CD14-positive monocyte (primary cell): ENCODE measurements at regions not wholly inside any gene's neighbourhood (a gene's known extent, or its start where the extent isn't known, plus 50 kb on each side); places are given as distances from the start of the nearest gene placed in this dataset.

Source experiments
- DNase-seq, 3 donors: peaks; one replicate each; pipeline ENCODE4 v3.0.0-alpha.2; 2011 to 2022
- H2AFZ ChIP-seq: 2 replicates; pipeline ENCODE4 v1.6.0; 2012; ENCODE audit warnings: mild to moderate bottlenecking, low read depth, low read length, inconsistent platforms; ENCODE audit not compliant: insufficient read depth, poor library complexity, severe bottlenecking
- H3K27ac ChIP-seq, 2 donors: 1 replicate in 1 of 2; 2 replicates in 1 of 2; pipeline ENCODE4 v1.5.1; 2012 to 2013; ENCODE audit warnings: low read length in 2 of 2, control low read depth in 1 of 2, inconsistent platforms in 1 of 2, low read depth in 1 of 2, mild to moderate bottlenecking in 1 of 2
- H3K27me3 ChIP-seq, 2 donors: one replicate each; pipeline versions ENCODE4 v1.6.0 to v1.6.1; 2011 to 2013; ENCODE audit warnings: low read length in 2 of 2; ENCODE audit not compliant: control insufficient read depth in 2 of 2, insufficient read depth in 2 of 2
- H3K36me3 ChIP-seq, 2 donors: replicated peaks in 1 of 2; 1 replicate in 1 of 2; 2 replicates in 1 of 2; pipeline versions ENCODE4 v1.5.1 to v1.6.1; 2012 to 2013; ENCODE audit warnings: low read length in 2 of 2, control low read depth in 1 of 2, inconsistent platforms in 1 of 2, mild to moderate bottlenecking in 1 of 2; ENCODE audit not compliant: insufficient read depth in 2 of 2, control insufficient read depth in 1 of 2
- H3K4me1 ChIP-seq, 2 donors: 1 replicate in 1 of 2; 2 replicates in 1 of 2; pipeline versions ENCODE4 v1.5.1 to v1.6.1; 2012 to 2013; ENCODE audit warnings: low read length in 2 of 2, control low read depth in 1 of 2, inconsistent platforms in 1 of 2, mild to moderate bottlenecking in 1 of 2, moderate library complexity in 1 of 2; ENCODE audit not compliant: insufficient read depth in 2 of 2, control insufficient read depth in 1 of 2
- H3K4me2 ChIP-seq: replicated peaks from 2 replicates; pipeline ENCODE3; 2012; ENCODE audit warnings: low read length, moderate library complexity, mild to moderate bottlenecking; ENCODE audit not compliant: poor library complexity, severe bottlenecking; ENCODE audit errors: extremely low read depth
- H3K4me3 ChIP-seq, 3 experiments: fragments of 200-600 bp in 1 of 3; sonication (generic) in 1 of 3; replicated peaks in 1 of 3; 1 replicate in 2 of 3; 2 replicates in 1 of 3; pipeline ENCODE4 v1.5.1; 2011 to 2013; ENCODE audit warnings: low read length in 3 of 3, mild to moderate bottlenecking in 3 of 3, control low read depth in 2 of 3, low read depth in 2 of 3, inconsistent platforms in 1 of 3, moderate library complexity in 1 of 3
- H3K79me2 ChIP-seq: 2 replicates; pipeline ENCODE4 v1.6.0; 2012; ENCODE audit warnings: mild to moderate bottlenecking, control low read depth, inconsistent platforms, low read length, moderate library complexity; ENCODE audit not compliant: insufficient read depth
- H3K9ac ChIP-seq: 2 replicates; pipeline ENCODE4 v1.6.0; 2017; ENCODE audit warnings: low read length, mild to moderate bottlenecking; ENCODE audit not compliant: insufficient read depth, poor library complexity, severe bottlenecking
- H3K9me3 ChIP-seq, 2 donors: replicated peaks in 1 of 2; 1 replicate in 1 of 2; 2 replicates in 1 of 2; pipeline versions ENCODE4 v1.5.1 to v1.6.1; 2012 to 2013; ENCODE audit warnings: low read length in 2 of 2, control low read depth in 1 of 2; ENCODE audit not compliant: control insufficient read depth in 1 of 2, insufficient read depth in 1 of 2
- H4K20me1 ChIP-seq: 2 replicates; pipeline ENCODE4 v1.6.0; 2012; ENCODE audit warnings: mild to moderate bottlenecking, low read length, control low read depth, moderate library complexity; ENCODE audit not compliant: insufficient read depth
- H3K27ac Mint-ChIP-seq, 7 donors: one replicate each; pipeline ENCODE4 v1.8.0; 2020; ENCODE audit warnings: mild to moderate bottlenecking in 7 of 7, mixed read lengths in 7 of 7, moderate library complexity in 6 of 7, inconsistent platforms in 2 of 7
- H3K27me3 Mint-ChIP-seq, 3 donors: one replicate each; pipeline ENCODE4 v1.8.0; 2021 to 2022; ENCODE audit warnings: low read depth in 3 of 3, mild to moderate bottlenecking in 3 of 3, mixed read lengths in 3 of 3, moderate library complexity in 3 of 3, inconsistent platforms in 1 of 3
- H3K36me3 Mint-ChIP-seq, 2 donors: one replicate each; pipeline ENCODE4 v1.8.0; 2020; ENCODE audit warnings: mixed read lengths in 2 of 2, inconsistent platforms in 1 of 2, mild to moderate bottlenecking in 1 of 2
- H3K4me1 Mint-ChIP-seq: one replicate; pipeline ENCODE4 v1.8.0; 2020; ENCODE audit warnings: mild to moderate bottlenecking, mixed read lengths
- H3K4me3 Mint-ChIP-seq, 2 donors: one replicate each; pipeline ENCODE4 v1.8.0; 2020; ENCODE audit warnings: mild to moderate bottlenecking in 2 of 2, mixed read lengths in 2 of 2, moderate library complexity in 1 of 2
- H3K9me3 Mint-ChIP-seq, 7 donors: one replicate each; pipeline ENCODE4 v1.8.0; 2020 to 2022; ENCODE audit warnings: mixed read lengths in 7 of 7, mild to moderate bottlenecking in 6 of 7, moderate library complexity in 6 of 7, inconsistent platforms in 2 of 7
- WGBS: methylation state at CpG from one replicate; pipeline ENCODE4 v1.1.5; 2013; ENCODE audit warnings: missing lambda C conversion rate; ENCODE audit not compliant: insufficient coverage; 5-methylcytosine and 5-hydroxymethylcytosine counted together
- intact Hi-C, 2 donors: fragments of 100-400 bp; cut with micrococcal nuclease; formaldehyde crosslinking; loops; one replicate each; pipeline versions ENCODE4 v1.15.0 to v1.15.1; 2023
- TF ChIP-seq, protein P1 (sequence below): fragments of 200-600 bp; IDR thresholded peaks from one replicate; pipeline ENCODE4 v1.8.0; 2022; ENCODE audit warnings: antibody characterized with exemption, mild to moderate bottlenecking

DNA sequence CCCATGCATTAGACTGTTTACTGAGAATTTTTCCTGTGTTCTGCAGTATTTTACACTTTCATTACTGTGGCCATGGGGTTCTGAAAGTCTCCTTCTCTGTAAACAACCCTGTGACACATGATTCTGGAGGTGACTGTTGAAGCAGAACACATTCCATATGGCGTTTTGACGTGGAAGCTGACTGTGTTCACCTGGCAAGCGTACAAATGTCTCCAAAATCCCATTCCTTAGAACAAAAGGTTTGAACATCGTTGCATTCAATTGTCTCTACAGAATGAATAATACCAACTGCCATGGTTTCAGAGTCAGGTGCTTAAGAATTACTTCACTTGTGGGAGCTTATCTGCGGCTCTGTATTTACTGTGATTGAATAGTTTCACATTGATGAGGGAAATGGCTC, 485.6 kb upstream of the TMEM132C start:
- no peaks in the 10 kb centered on the region for H3K4me1 Mint-ChIP-seq
- no peak overlapping the region for H3K9ac ChIP-seq
- H3K4me3 ChIP-seq: no peak overlapping the region
- no peaks in the 10 kb centered on the region for H3K36me3 Mint-ChIP-seq
- H3K27ac Mint-ChIP-seq: no peak overlapping the region
- H3K79me2 ChIP-seq: no peaks in the 10 kb centered on the region
- no peaks in the 10 kb centered on the region for H3K9me3 ChIP-seq
- no peaks in the 10 kb centered on the region for H3K27me3 Mint-ChIP-seq
- H3K27me3 ChIP-seq: no peaks in the 10 kb centered on the region
- no peak overlapping the region for H2AFZ ChIP-seq
- H3K4me1 ChIP-seq: no peaks in the 10 kb centered on the region
- TF ChIP-seq, protein P1, sequence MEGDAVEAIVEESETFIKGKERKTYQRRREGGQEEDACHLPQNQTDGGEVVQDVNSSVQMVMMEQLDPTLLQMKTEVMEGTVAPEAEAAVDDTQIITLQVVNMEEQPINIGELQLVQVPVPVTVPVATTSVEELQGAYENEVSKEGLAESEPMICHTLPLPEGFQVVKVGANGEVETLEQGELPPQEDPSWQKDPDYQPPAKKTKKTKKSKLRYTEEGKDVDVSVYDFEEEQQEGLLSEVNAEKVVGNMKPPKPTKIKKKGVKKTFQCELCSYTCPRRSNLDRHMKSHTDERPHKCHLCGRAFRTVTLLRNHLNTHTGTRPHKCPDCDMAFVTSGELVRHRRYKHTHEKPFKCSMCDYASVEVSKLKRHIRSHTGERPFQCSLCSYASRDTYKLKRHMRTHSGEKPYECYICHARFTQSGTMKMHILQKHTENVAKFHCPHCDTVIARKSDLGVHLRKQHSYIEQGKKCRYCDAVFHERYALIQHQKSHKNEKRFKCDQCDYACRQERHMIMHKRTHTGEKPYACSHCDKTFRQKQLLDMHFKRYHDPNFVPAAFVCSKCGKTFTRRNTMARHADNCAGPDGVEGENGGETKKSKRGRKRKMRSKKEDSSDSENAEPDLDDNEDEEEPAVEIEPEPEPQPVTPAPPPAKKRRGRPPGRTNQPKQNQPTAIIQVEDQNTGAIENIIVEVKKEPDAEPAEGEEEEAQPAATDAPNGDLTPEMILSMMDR: no peak
- H3K4me2 ChIP-seq: no peak overlapping the region
- H3K9me3 Mint-ChIP-seq: peaks cover 0 to 6% (median 1%) of the 10 kb centered on the region in 7 donors
- DNase-seq: no peak
- intact Hi-C loops: no loop called here
- no peak overlapping the region for H3K27ac ChIP-seq
- H3K36me3 ChIP-seq: no peaks in the 10 kb centered on the region
- no peaks in the 10 kb centered on the region for H4K20me1 ChIP-seq
- WGBS: 87% methylated on average over 3 of the region's 5 CpGs
- no peak overlapping the region for H3K4me3 Mint-ChIP-seq

GRCh38 chr12:127785540-127785939, 481.4 kb upstream of the TMEM132C start:
- H3K9ac ChIP-seq: no peak overlapping the region
- TF ChIP-seq, protein P1: no peak
- H3K36me3 Mint-ChIP-seq: no peaks in the 10 kb centered on the region
- H3K4me3 ChIP-seq: no peak overlapping the region
- H3K4me2 ChIP-seq: no peak overlapping the region
- H3K36me3 ChIP-seq: no peaks in the 10 kb centered on the region
- no peaks in the 10 kb centered on the region for H3K4me1 ChIP-seq
- WGBS: no CpG with 5 or more reads among the region's 5 CpGs
- H3K27ac Mint-ChIP-seq: no peak overlapping the region
- no peak overlapping the region for H3K4me3 Mint-ChIP-seq
- no peaks in the 10 kb centered on the region for H4K20me1 ChIP-seq
- no peaks in the 10 kb centered on the region for H3K9me3 ChIP-seq
- peaks cover 0 to 5% (median 2%) of the 10 kb centered on the region in 7 donors for H3K9me3 Mint-ChIP-seq
- H2AFZ ChIP-seq: no peak overlapping the region
- H3K27me3 ChIP-seq: no peaks in the 10 kb centered on the region
- intact Hi-C loops: no loop called here
- DNase-seq: no peak
- H3K27me3 Mint-ChIP-seq: peaks cover 2 to 4% (median 2%) of the 10 kb centered on the region in 3 donors
- no peaks in the 10 kb centered on the region for H3K79me2 ChIP-seq
- no peak overlapping the region for H3K27ac ChIP-seq
- no peaks in the 10 kb centered on the region for H3K4me1 Mint-ChIP-seq
